ENCODE measurements at regions not wholly inside any gene's neighbourhood (a gene's known extent, or its start where the extent isn't known, plus 50 kb on each side); places are given as distances from the start of the nearest gene placed in this dataset.
A peak's percentile ranks its signal among the peaks of the same experiment; 100 is the strongest.

DNA sequence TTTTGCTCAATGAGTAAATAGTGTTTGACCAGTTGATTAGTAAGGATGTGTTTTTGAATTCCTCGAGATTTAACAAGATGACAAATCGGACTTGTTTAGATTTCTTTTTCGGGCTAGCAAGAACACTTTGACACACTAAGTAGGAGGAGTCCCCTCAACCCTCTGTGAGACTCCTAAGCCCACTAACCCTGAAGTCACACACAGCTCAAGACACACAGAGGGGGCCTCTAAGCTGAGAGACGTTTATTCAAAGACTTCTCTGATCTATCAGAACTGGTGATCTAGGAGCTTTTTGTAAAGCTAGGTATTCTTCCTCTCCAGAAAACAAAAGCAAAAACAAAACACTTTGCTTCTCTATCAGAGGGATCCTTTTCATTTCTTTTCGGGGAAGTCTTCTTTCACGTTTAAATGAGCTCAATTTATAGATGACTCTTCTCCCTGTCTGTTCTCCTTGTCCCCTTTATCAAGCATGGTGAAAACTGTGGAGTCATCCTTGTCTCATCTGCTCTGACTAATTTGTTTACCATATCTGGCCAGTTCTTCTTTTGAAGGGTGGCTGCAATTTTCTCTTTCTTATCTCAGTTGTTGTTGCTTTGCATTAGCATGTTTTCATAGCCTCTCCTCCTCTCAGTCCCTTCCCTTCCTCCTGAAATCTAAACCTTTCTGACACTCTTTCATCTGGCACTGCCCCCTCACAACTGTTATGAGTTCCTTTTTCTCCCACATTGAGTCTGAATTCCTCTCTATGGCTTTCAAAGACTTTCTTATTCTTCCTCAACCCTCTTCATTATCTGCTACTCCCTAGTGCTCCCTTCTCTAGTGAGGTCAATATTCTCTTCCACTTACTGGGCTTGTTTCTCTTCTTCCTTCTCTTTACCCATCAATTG lies 68.5 kb upstream of the RAI14 start (continued):
- TF ChIP-seq, protein P1, sequence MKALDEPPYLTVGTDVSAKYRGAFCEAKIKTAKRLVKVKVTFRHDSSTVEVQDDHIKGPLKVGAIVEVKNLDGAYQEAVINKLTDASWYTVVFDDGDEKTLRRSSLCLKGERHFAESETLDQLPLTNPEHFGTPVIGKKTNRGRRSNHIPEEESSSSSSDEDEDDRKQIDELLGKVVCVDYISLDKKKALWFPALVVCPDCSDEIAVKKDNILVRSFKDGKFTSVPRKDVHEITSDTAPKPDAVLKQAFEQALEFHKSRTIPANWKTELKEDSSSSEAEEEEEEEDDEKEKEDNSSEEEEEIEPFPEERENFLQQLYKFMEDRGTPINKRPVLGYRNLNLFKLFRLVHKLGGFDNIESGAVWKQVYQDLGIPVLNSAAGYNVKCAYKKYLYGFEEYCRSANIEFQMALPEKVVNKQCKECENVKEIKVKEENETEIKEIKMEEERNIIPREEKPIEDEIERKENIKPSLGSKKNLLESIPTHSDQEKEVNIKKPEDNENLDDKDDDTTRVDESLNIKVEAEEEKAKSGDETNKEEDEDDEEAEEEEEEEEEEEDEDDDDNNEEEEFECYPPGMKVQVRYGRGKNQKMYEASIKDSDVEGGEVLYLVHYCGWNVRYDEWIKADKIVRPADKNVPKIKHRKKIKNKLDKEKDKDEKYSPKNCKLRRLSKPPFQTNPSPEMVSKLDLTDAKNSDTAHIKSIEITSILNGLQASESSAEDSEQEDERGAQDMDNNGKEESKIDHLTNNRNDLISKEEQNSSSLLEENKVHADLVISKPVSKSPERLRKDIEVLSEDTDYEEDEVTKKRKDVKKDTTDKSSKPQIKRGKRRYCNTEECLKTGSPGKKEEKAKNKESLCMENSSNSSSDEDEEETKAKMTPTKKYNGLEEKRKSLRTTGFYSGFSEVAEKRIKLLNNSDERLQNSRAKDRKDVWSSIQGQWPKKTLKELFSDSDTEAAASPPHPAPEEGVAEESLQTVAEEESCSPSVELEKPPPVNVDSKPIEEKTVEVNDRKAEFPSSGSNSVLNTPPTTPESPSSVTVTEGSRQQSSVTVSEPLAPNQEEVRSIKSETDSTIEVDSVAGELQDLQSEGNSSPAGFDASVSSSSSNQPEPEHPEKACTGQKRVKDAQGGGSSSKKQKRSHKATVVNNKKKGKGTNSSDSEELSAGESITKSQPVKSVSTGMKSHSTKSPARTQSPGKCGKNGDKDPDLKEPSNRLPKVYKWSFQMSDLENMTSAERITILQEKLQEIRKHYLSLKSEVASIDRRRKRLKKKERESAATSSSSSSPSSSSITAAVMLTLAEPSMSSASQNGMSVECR (CRISPR knock-in tag; IDR thresholded peaks at IDR 0.05): no peak
- TF ChIP-seq NEUROD1 (IDR thresholded peaks at IDR 0.05; ENCODE audit: borderline replicate concordance, low read depth, low read length, partially characterized antibody) (peak; percentile 44), ZNF695 (CRISPR knock-in tag; IDR thresholded peaks at IDR 0.05) (no peak), GATA2 (CRISPR knock-in tag; IDR thresholded peaks at IDR 0.05) (peak; percentile 47; the same call in 1 of the 2 replicates), NR2C1 (IDR thresholded peaks at IDR 0.05) (no peak; the same call in 1 of the 2 replicates), NR2C1 (tag; IDR thresholded peaks at IDR 0.05) (no peak), NR2C2 (CRISPR knock-in tag; IDR thresholded peaks at IDR 0.05) (no peak), NR2C2 (tag; IDR thresholded peaks at IDR 0.05) (no peak; the same call in 1 of the 2 replicates), CHD4 (IDR thresholded peaks at IDR 0.05; ENCODE audit: insufficient read depth, insufficient replicate concordance, low read depth, low read length, poor library complexity, severe bottlenecking) (no peak), MIER1 (IDR thresholded peaks at IDR 0.05; ENCODE audit: low read depth) (no peak), ZFP1 (CRISPR knock-in tag; IDR thresholded peaks at IDR 0.05) (no peak), CHD2 (IDR thresholded peaks at IDR 0.05; ENCODE audit: low read depth, low read length) (no peak), SNIP1 (IDR thresholded peaks at IDR 0.05; ENCODE audit: low read depth) (no peak)
- TF ChIP-seq, protein P2, sequence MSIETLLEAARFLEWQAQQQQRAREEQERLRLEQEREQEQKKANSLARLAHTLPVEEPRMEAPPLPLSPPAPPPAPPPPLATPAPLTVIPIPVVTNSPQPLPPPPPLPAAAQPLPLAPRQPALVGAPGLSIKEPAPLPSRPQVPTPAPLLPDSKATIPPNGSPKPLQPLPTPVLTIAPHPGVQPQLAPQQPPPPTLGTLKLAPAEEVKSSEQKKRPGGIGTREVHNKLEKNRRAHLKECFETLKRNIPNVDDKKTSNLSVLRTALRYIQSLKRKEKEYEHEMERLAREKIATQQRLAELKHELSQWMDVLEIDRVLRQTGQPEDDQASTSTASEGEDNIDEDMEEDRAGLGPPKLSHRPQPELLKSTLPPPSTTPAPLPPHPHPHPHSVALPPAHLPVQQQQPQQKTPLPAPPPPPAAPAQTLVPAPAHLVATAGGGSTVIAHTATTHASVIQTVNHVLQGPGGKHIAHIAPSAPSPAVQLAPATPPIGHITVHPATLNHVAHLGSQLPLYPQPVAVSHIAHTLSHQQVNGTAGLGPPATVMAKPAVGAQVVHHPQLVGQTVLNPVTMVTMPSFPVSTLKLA (conservative IDR thresholded peaks at IDR 0.05): peak; percentile 54 to 80; a peak in 3 of 4 replicates
- TF ChIP-seq, protein P3, sequence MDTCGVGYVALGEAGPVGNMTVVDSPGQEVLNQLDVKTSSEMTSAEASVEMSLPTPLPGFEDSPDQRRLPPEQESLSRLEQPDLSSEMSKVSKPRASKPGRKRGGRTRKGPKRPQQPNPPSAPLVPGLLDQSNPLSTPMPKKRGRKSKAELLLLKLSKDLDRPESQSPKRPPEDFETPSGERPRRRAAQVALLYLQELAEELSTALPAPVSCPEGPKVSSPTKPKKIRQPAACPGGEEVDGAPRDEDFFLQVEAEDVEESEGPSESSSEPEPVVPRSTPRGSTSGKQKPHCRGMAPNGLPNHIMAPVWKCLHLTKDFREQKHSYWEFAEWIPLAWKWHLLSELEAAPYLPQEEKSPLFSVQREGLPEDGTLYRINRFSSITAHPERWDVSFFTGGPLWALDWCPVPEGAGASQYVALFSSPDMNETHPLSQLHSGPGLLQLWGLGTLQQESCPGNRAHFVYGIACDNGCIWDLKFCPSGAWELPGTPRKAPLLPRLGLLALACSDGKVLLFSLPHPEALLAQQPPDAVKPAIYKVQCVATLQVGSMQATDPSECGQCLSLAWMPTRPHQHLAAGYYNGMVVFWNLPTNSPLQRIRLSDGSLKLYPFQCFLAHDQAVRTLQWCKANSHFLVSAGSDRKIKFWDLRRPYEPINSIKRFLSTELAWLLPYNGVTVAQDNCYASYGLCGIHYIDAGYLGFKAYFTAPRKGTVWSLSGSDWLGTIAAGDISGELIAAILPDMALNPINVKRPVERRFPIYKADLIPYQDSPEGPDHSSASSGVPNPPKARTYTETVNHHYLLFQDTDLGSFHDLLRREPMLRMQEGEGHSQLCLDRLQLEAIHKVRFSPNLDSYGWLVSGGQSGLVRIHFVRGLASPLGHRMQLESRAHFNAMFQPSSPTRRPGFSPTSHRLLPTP (IDR thresholded peaks at IDR 0.05; ENCODE audit: borderline replicate concordance, extremely low read depth, insufficient read length): no peak

All from K562 (cell line).